ENCODE measurements at regions not wholly inside any gene's neighbourhood (a gene's known extent, or its start where the extent isn't known, plus 50 kb on each side); places are given as distances from the start of the nearest gene placed in this dataset.

DNA sequence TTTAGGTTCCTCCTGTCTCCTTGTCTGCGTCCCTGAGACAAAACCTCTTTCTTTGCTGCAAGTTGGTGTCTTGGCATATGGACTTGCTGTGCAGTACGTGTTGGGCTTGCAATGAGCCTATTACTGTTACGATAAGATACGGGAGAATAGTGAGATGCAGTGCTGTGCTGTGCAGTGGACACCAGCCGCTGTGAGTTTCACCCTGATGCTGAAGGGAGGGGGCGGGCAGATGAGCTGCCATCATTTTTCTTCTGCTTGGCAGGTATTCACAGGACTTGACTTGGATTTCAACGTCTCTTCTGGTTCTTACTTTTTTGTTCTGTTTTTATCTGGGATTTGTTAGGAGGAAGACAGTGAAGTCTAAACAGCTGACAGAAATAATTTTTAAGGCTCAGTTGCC lies 257.1 kb upstream of the PITRM1 start:
- TF ChIP-seq POLR2AphosphoS5 (IDR thresholded peaks at IDR 0.05) = no peak
- no peak for TF ChIP-seq CTCF (IDR thresholded peaks at IDR 0.05)
- TF ChIP-seq POLR2A (IDR thresholded peaks at IDR 0.05) = no peak
- no peak for TF ChIP-seq EP300 (IDR thresholded peaks at IDR 0.05)

All from suprapubic skin (tissue), 4 donors.